HCEC 1CT (cell line): ENCODE measurements at regions not wholly inside any gene's neighbourhood (a gene's known extent, or its start where the extent isn't known, plus 50 kb on each side); places are given as distances from the start of the nearest gene placed in this dataset.
"Not testable (repeated sequence)": the region's sequence is repeated elsewhere in the genome, so short reads cannot be mapped to it uniquely, and the experiment has no call there.

Experiments used
- DNase-seq: peaks from one replicate; pipeline ENCODE4 v3.0.0-alpha.2; 2017

DNA sequence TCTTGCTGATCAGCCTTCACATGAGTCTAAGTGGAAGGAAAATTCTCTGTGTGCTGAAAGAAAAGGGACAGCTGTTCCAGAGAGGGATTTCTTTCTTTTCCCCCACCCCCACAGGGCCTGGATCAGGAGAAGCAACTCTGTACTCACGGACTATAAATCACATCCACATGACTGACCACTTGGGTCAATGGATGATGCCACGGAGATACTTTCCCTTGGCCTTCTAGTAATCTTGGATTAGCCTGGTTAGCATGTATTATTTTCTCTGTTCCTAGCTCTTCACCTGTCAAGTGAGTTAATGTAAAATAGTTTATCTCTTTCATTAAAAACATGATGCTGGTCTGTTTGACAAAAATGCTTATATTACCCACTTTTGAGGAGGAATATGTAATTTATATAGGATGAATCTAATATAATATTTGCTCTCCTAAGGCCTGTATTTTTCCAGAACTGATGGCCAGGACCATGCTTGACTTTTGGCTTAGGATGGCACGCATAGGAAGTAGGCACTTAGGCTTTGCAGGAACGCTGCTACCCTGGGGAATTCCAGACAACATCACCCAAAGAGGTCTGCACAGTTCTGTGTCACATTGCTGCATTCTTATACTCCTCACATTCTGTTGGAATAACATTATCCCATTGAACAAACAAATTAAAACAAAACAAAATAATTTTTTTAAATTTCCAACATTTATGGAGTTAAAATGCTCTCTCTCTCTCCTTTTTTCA is 892.1 kb downstream of the TLE1 start:
- no peak for DNase-seq

DNA sequence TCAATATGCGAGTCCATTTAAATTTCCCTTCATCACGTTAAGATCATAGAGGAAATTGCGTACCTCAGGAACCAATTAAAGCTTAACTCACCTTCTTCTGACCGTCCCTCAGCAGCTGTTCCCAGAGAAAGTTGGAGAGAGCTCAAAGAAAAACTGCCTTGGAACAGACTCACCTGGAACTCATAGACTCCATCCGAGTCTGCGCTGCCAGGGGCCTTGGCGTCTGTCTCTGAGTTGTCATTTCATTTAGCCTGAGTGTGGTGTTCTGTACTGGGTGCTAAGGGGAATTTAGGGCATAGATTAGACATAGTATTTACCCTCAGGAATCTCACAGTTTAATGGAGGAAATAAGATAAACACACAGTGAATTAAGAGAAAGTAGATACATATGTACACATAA is 892.7 kb downstream of the TLE1 start:
- DNase-seq = no peak

DNA sequence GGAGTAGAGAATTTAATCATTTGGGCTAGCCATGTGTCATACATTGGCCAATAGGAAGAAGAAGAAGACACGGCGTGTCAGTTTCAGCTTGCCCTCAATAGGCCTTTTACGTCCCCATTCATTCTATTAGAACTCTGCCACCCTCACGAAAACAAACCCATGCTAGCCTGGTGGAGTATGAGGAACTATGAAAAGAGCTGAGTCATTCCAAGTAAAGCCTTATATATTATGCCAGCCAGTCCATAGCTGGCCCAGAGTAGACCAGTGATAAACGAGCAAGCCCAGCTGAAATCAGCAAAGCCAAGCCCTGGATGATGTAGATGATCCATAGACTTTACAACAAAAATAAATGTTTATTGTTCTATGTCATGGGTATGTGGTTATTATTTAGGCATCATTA is 895.1 kb downstream of the TLE1 start:
- DNase-seq = no peak

DNA sequence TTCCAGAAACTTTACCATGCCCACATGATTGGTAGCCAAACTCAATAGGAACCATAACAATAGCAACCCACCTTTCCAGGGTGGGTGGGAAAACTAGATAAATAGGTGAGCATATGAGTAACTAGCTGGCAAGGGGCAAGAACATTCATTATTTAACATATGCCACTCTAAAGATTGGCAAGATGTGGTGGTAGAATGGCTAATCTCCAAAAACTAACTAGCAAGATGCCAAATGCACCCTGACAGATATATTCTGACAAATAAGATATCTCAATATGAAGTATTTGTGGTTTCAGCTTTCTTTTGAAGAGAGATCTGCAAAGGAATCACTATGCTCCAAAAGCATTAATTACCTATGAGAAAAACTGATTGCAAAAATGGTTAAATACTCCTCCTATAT is 895.6 kb downstream of the TLE1 start:
- no peak for DNase-seq

DNA sequence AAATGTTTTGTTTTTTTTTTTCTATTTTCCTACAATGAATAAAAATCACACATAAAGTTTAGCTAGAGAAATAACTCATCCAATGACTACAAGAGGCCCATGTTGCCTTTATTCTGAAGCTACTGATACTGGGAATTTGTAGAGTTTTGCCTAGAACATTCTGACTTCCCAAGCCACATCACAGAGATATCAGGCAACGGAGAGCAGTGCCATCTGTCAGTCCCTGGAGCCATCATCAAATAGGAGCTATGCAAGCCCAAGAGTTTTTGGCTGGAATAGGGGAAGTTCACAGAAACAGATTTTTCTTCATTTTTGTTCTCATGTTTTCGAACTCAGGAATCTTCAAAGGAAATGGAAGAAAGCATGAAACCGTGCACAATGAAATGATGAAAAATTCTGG is 896.6 kb downstream of the TLE1 start:
- no peak for DNase-seq

DNA sequence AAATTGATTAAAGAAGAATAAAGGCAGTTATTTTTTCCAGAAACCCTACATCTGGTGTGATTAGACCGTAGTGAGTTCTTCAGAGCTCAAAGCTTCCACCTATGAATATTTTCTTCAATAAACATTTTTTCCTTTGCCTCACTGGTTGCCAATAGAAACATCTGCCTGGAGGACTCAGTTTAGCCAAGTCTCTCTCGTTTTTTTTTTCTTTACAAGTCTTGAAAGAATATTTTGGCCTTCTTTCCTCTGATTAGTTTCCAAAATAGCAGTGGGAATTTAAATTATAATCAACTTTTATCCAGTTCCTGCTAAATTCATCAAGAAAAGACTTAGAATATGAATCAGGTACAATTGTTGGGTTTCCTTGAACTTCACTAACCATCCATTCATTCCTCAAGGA is 897.5 kb downstream of the TLE1 start:
- no peak for DNase-seq

DNA sequence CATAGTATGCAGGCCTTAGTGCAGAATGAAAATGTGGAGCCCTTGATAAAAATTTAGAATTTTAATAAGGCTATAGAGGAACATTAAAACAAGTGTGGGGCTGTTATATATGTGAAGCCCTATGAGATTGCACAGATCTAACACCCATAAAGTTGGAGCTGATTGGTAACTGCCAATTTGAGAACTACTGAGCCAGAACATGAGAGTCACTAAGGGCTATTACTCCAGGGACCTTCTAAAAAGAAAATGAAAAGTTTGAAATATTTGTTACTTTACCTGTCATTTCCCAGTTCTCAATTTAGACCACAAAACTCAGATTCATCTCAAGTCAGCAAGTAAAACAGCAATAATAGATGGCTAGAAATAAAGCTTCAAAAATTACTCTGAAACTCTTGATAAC is 898.6 kb downstream of the TLE1 start:
- no peak for DNase-seq

DNA sequence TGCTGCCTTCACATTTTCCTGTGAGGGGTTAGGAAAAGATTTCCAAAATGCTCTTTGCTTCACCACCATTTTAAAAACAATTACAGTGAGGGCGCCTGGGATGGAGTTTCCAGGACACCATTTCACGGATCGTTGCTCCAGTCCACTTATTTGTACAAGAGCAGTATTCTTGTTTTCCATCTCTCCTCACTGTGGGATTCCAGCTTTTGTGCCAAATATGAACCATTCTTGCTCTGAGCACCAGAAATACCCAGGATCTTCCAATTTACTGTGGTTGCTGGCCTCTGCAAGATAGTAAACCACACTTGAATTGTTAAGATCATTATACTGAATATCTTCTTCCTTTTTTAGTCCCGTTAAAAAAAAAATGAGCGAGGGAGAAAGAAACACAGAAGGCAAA is 899.5 kb downstream of the TLE1 start:
- DNase-seq = no peak

DNA sequence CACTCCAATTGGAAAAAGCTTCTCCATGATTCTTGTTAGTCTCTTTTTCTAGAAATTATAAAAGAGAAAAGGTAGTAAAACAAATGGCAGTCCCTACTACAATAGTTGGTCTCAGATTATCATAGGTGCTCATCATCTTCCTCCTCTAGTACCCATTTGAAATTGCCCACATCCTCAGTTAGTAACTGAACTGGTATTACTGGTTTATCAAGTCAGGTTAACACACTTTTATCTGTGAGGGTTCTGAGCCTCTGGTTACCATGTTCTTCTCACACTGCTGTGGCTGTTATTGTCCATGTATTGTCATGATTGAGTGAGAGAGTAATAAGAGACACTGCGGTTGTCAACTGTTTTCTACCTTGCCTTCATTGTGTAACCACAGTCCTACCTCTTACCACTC is 901.7 kb downstream of the TLE1 start:
- DNase-seq = no peak

DNA sequence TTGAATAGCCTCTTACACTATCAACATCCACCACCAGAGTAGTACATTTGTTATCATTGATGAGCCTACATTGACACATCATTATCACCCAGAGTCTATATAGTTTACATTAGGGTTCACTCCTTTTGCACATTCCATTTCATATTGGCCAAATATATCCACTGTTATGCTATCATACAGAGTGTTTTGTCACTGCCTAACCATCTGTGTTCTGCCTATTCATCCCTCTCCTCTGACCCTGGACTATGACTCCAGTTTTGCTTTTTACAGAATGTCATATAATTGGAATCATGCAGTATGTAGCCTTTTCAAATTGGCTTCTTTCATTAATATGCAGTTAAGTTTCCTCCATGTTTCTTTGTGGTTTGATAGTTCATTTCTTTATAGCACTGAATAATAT is 904.7 kb downstream of the TLE1 start:
- DNase-seq = peak; percentile 52

DNA sequence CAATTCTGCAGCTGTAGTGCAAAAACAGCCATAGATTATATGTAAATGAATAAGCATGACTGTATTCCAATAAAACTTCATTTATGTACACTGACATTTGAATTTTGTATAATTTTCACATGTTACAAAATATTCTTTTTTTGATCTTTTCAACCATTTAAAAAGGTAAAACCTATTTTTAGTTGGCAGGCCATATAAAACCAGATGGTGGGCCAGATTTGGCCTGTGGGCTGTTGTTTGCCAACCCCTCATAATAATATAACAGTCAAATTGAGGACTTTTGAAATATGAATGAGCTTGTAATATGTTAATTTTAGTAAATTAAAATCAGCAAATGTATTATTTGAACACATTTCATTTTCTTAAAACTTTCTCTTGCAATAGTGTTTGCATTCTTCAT is 913.4 kb downstream of the TLE1 start:
- DNase-seq = no peak

DNA sequence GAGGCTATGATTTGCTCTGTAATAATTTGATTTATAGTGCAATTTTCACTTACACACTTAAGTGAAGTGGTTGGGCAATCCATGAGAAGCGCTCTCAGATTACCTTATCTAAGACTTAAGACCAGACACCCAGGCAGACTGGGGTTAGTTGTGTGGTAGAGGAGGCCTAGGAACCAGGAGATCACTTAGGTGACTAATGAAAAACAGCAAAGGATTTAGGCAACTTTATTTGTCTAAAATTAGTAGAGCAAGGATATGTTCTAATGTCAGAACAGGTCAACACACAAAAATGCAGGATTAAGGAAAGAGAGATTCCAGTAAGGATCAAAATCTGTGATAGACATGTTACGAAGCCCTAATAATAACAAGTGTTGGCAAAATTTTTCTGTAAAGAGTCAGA is 913.8 kb downstream of the TLE1 start:
- DNase-seq = peak; percentile 81

DNA sequence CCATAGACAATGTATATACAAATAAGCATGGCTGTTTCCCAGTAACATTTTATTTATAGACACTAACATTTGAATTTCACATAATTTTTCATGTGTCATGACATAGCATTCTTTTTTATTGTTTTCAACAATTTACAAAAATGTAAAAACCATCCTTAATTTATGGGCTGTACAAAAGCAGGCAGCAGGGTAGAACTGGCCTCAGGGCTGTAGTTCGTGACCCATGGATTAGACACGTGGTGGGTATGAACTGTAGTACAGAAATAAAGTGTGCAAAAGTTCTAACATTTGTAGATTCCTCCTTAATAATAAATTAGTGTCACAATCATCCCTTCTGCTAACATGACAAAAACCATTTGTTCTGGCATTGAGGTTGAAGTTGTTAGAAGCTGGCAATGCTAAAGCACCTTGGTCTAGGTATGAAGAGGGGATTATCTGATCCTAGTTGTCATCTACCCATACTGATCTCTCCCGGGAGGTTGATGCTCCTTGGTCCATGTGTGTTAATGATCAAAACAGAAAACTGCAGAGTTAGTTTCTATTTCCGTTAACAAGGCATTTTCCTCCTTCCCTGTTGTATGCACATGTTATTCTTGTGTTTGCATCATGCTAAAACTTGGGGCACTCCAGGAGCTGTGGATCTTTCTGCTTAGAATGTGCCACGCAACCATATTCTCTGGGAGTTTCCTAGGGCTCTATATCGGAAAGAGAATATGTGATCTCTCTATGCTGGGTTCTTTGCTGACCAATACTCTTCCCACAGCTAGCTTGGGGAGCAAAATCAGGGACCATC is 917.6 kb downstream of the TLE1 start:
- no peak for DNase-seq

DNA sequence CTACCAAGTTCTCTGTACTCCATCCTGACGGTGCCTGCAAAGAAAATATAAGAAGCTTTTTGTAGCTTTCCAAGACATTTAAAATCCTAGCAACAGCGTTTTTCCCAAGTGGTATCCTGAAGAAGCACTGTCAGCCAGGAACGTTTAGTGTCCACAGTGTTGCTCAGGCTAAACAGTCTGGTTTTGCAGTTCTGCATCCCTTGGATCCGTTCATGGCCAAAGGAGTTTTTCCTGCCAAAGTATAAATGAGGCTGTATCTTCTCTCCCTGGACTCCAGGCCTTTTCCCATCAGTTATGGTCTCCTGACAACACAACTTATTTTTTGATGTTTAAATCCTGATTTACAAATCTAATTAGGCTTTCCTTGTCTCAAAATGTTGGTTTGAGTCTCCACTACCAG is 925.8 kb downstream of the TLE1 start:
- DNase-seq = no peak

DNA sequence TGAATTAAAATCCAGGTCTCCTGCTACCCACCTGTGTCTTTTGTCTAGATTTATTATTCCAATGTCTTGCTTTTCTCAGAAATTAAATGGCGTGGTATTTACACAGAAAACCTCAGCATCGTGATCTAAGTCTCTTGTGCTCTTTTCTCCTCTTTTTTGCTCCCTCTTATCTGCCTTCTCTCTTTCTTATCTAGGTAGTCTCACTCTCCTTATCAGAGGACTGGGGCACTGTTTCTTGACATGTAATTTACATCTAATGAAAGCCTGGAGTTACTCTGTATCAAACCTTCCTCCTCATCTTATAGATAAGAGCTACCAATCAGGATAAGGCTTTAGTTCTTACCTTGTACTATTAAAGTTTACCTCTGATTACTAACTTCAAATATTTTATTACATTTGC is 933.8 kb downstream of the TLE1 start:
- DNase-seq = no peak

DNA sequence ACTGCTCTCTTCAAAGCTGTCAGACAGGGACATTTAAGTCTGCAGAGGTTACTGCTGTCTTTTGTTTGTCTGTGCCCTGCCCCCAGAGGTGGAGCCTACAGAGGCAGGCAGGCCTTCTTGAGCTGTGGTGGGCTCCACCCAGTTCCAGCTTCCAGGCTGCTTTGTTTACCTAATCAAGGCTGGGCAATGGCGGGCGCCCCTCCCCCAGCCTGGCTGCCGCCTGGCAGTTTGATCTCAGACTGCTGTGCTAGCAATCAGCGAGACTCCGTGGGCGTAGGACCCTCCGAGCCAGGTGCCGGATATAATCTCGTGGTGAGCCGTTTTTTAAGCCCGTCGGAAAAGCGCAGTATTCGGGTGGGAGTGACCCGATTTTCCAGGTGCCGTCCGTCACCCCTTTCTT is 942.3 kb downstream of the TLE1 start:
- not testable (repeated sequence) for DNase-seq

DNA sequence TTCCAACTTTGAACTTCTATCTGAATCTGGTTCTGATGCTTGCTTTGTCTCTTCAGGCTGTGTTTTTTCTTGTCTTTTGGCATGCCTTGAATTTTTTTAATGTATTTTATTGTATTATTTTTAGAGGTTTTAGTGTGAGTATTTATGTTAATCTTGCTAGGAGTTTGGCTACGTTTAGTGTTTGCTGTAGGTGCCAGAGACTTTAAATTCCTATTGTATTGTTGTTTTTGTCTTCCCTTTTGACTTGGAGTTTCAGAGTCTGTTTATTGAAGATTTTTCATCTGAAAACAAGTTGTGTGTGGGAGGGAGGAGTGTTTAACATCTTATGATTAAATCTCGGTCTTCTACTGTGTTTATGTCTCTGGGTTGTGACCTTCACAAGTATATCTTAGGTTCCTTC is 956.8 kb downstream of the TLE1 start:
- no peak for DNase-seq

DNA sequence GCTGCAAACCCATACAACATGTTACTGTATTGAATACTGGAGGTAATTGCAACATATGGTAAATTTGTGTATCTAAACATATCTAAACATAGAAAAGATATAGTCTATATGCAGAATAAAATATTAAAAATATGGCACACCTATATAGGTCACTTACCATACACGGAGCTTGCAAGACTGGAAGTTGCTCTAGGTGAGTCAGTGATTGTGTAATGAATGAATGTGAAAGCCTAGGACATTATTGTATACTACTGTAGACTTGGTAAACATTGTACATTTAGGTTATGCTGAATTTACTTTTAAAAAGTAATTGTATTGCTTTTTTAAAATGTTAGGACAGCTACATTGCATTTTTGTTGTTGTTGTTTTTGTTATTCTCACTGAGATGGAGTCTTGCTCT is 968.8 kb downstream of the TLE1 start:
- DNase-seq = no peak

DNA sequence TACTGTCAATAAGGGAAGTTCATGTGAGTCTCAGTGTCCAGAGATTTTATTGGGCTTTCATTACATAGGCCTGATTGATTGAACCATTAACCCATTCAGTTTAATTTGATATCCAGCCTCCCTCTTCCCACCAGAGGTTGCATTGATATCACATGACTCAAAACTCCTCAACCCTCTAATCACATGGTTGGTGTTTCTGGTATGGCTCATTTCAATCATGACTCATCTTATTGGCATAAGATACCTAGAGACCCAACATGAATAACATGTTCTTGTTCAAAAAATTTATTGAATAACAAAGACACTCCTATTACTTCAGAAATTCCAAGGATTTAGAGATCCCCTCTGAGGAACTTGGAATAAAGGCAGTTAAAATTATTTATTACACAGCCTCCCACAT is 982.2 kb downstream of the TLE1 start:
- peak; percentile 55 for DNase-seq

DNA sequence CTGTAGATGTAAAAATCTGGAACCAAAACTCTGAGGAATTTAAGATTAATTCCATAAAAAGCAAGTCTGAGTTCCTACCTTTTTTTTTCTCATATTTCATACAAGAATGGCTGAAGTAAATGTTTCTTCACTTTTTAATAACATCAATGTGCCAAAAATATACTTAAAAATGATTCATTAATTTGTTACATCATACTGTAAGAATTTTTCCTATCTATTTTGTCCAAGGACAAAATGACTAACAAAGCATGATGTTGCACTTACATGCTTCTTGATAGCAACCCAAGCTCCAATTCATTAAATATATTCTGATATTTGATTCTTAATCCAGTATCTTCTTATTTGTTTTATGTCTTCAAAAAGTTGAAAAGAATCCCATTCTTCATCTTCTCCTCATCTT is 988.3 kb downstream of the TLE1 start:
- DNase-seq = peak; percentile 52

DNA sequence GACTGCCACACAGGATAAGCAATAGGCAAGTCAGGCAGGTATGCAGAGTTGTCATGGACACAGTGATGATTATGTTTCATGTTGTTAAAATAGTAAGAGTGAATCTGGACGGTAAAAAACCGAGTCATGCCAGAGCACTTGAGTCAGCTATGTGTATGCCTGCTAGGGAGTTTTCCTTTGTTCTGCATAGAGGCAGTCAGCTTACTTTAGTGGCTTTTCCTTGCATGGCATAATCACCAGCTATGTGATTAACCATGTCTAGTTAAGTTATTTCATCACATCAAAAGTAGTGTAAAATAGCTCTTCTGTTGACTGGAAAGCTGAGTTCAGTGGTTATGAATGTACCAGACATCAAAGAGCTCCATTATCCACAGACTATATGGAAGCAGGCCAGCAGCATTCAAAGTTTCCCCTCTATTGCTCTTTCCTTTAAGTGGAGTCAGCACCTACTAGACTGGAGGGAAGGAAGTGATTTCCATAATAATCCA is 989.8 kb downstream of the TLE1 start:
- peak; percentile 82 for DNase-seq

DNA sequence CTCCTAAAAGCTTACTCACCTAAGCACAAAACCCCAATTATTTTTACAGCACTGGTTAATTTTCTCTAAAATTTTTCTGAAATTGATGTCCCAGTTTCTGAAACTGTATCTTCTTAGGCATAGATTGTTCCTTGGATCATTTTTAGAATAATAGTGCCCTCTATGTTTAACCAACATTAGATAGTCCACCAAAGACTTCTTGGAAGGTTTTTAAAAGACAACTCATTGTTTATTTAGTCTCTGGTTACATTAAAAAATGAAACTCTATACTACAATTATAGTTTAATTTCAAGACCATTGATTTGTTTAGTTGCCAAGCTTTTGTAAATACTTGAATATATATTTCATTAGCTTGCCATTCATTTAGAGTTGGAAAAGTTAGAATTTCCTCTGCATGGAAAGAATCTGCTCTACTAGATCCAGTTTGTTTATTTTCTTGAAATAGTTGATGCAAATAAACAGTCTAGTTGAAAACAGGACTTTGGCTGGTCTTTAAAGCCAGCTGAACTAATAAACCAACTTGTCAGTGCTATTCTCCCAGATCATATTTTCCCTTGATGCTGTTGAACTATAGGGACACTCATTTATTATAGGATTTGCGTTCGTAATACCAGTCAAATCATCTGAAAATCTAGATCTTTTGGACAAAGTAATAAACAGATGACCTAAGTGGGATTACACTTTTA is 990.5 kb downstream of the TLE1 start:
- DNase-seq = peak; percentile 28

DNA sequence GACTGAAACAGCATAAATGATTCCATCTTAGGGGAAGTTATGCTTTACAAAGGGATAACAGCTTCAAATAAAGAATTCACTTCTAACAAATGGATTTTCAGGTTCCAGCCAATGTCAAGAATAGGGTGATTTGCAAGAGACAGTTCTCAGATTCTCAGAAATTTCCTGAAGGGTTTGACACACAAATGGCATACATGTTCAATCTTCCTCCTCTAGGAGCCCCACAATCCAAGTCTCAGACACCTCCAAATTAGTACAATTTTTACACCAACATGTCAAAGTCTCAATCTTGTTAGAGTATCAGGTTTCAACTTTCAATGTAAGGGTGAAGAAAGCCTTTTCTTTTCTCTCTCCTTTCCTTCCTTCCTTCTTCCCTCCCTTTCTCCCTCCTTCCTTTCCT is 996.6 kb downstream of the TLE1 start:
- DNase-seq = no peak

DNA sequence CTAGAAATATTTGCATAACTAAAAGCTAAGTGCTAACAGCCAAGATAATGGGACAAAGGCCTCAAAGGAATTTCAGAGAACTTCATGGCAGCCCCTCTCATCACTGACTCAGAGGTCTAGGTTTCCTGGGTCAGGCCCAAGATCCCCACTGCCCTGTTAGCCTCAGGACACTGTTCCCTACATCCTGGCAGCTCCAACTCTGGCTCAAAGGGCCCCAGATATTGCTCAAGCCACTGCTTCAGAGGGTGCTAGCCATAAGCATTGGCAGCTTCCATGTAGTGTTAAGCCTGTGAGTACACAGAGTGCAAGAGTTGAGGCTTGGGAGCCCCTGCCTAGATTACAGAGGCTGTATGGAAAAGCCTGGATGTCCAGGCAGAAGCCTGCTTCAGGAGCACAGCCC is 998.1 kb downstream of the TLE1 start:
- DNase-seq = no peak
